ENCODE measurements at regions not wholly inside any gene's neighbourhood (a gene's known extent, or its start where the extent isn't known, plus 50 kb on each side); places are given as distances from the start of the nearest gene placed in this dataset.

DNA sequence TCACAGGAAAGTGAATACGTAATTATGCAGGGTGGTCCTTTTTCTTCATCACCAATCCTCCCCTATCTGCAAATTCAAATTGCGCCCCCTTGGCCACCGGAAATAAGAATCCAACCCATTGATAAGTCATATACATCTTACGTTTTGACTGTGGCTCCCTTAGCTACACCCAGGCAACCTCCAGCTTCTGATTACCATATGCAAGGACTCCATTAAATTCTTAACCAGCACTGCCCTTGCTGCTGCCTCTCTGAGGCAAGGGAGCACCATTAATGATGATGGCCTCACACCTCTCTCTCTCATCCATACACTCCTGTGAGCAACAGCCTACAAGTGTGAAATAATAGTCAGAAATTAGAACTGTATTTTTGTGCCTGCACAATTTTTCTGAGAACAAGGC is 106.0 kb upstream of the NOCT start:
- DNase-seq (ENCODE audit: low spot score): no peak
- TF ChIP-seq, protein P1, sequence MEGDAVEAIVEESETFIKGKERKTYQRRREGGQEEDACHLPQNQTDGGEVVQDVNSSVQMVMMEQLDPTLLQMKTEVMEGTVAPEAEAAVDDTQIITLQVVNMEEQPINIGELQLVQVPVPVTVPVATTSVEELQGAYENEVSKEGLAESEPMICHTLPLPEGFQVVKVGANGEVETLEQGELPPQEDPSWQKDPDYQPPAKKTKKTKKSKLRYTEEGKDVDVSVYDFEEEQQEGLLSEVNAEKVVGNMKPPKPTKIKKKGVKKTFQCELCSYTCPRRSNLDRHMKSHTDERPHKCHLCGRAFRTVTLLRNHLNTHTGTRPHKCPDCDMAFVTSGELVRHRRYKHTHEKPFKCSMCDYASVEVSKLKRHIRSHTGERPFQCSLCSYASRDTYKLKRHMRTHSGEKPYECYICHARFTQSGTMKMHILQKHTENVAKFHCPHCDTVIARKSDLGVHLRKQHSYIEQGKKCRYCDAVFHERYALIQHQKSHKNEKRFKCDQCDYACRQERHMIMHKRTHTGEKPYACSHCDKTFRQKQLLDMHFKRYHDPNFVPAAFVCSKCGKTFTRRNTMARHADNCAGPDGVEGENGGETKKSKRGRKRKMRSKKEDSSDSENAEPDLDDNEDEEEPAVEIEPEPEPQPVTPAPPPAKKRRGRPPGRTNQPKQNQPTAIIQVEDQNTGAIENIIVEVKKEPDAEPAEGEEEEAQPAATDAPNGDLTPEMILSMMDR (IDR thresholded peaks at IDR 0.05; ENCODE audit: borderline replicate concordance, control extremely low read depth, extremely low read depth, insufficient read depth, missing control alignments): no peak
- in situ Hi-C loops (cut with MboI; ENCODE audit: low sequenced_read_pairs, unreplicated experiment): no loop called here

DNA sequence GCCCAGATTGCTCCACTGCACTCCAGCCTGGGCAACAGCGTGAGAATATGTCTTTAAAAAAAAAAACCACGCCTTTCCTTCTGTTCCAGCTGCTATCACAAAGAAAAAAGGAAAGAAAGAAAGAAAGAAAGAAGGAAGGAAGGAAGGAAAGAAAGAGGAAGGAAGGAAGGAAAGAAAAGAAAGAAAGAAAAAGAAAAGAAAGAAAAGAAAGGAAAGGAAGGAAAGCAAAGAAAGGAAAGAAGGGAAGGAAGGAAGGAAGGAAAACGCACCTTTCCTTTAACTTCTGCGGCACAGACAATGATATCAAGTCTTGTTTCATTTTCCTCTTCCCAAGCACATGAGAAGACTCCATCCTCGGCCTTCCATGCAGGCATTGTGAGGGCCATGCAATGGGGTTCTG is 107.4 kb upstream of the NOCT start:
- in situ Hi-C loops (cut with MboI; ENCODE audit: low sequenced_read_pairs, unreplicated experiment): no loop called here
- TF ChIP-seq, protein P1 (IDR thresholded peaks at IDR 0.05; ENCODE audit: borderline replicate concordance, control extremely low read depth, extremely low read depth, insufficient read depth, missing control alignments): no peak
- no peak for DNase-seq (ENCODE audit: low spot score)

DNA sequence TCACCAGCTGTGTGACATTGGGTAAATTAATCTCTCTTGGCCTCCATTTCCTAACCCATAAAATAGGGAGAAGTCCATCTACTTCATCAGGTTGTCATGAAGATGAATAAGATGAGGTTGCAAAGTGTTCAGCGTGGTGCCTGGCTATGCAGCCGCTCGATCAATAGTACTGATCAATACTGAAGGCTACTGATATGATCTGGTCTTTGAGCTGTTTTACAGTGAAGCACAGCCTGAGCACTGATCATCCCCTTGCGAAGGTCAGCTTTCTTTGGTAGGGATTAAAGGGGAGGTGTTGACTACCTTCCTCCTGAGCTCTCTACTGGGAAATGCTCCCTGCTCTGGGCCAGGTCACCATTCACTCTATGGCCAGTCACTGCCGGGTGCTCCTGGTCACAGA is 108.4 kb upstream of the NOCT start:
- in situ Hi-C loops (cut with MboI; ENCODE audit: low sequenced_read_pairs, unreplicated experiment): no loop called here
- TF ChIP-seq, protein P1 (IDR thresholded peaks at IDR 0.05; ENCODE audit: borderline replicate concordance, control extremely low read depth, extremely low read depth, insufficient read depth, missing control alignments): no peak
- no peak for DNase-seq (ENCODE audit: low spot score)

DNA sequence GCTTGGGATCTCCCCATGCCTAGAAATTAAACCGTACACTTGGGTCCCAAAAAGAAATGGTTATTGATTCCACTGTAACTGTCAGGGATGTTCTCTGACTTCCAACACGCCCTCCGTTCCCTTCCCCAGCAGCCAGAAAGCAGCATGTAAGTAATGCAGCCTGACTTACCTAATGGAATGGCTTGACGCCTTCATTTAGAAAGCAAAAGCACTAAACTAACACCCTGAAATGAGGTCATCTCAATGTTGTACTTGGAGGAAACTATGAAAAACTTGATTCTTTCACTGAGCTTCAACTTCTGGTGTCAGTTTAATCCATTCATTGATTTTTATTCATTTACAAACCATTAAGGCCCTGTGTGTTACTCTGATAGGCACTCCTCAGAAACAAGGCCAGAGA is 110.8 kb upstream of the NOCT start:
- no peak for DNase-seq (ENCODE audit: low spot score)
- TF ChIP-seq, protein P1 (IDR thresholded peaks at IDR 0.05; ENCODE audit: borderline replicate concordance, control extremely low read depth, extremely low read depth, insufficient read depth, missing control alignments): no peak
- in situ Hi-C loops (cut with MboI; ENCODE audit: low sequenced_read_pairs, unreplicated experiment): no loop called here

DNA sequence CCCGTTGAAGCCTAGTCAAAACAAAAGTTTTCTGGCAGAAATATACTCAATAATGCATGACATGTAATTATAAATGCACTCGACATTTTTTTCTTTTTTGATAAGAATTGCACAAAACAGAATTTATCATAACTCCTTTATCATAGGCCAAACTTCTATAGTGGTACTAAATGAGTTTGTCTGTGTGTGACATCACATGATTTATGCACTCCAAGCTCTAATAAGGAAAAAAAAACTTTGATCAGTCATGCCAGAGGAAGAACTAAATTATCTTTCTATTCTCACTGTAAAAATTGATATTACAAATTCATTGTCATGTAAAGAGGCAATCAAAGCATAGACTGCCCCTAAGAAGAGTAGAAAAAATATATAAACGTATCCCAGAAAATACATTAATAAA is 112.4 kb upstream of the NOCT start:
- in situ Hi-C loops (cut with MboI; ENCODE audit: low sequenced_read_pairs, unreplicated experiment): no loop called here
- TF ChIP-seq, protein P1 (IDR thresholded peaks at IDR 0.05; ENCODE audit: borderline replicate concordance, control extremely low read depth, extremely low read depth, insufficient read depth, missing control alignments): no peak
- no peak for DNase-seq (ENCODE audit: low spot score)

DNA sequence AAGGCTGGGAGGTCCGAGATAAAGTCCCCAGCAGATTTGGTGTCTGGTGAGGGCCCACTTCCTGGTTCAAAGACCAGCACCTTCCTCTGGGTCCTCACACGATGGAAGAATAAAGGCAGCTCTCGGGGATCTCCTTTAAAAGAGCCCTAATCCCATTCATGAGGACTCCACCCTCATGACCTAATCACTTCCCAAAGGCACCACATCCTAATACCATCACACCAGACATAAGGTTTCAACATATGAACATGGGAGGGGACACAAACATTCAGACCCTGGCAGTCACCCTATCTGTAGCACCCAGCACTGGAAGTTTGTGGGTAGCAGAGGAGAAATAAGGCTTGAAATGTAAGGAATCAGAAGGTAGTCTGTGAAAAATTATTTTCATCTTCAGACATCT is 112.9 kb upstream of the NOCT start:
- in situ Hi-C loops (cut with MboI; ENCODE audit: low sequenced_read_pairs, unreplicated experiment): no loop called here
- TF ChIP-seq, protein P1 (IDR thresholded peaks at IDR 0.05; ENCODE audit: borderline replicate concordance, control extremely low read depth, extremely low read depth, insufficient read depth, missing control alignments): no peak
- no peak for DNase-seq (ENCODE audit: low spot score)

DNA sequence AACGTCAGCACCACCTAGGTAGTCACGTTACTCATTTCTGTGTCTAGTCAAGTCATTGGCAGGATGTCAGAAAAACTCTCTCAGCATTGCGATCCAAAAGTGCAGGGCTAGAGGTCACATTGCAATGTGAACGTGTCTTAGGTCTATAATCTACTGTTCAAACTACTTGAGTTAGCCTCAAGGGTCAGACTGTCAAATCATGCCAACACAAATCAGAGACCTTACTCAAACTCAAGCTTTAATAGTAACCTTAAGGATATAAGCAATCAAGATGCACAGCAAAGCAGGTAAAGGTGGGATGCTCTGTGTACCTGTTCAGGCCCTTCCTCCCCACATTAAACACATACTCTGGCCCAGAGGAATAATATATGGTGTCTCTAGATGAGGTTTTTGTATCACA is 114.4 kb upstream of the NOCT start:
- DNase-seq (ENCODE audit: low spot score): no peak
- in situ Hi-C loops (cut with MboI; ENCODE audit: low sequenced_read_pairs, unreplicated experiment): no loop called here
- TF ChIP-seq, protein P1 (IDR thresholded peaks at IDR 0.05; ENCODE audit: borderline replicate concordance, control extremely low read depth, extremely low read depth, insufficient read depth, missing control alignments): no peak

All from GM13976 (cell line).